Loucy (cell line): ENCODE measurements at regions not wholly inside any gene's neighbourhood (a gene's known extent, or its start where the extent isn't known, plus 50 kb on each side); places are given as distances from the start of the nearest gene placed in this dataset.

Experiments used
- EZH2phosphoT487 ChIP-seq: fragments of 200-600 bp; IDR thresholded peaks from 2 replicates; pipeline ENCODE4 v1.6.1; 2018; ENCODE audit warnings: antibody characterized with exemption, mild to moderate bottlenecking, moderate library complexity, borderline replicate concordance
- TF ChIP-seq, protein P1 (sequence below): fragments of 200-600 bp; sonication (generic); conservative IDR thresholded peaks from 2 replicates; pipeline ENCODE4 v1.5.1; 2014; ENCODE audit warnings: mild to moderate bottlenecking, antibody characterized with exemption, low read length

DNA sequence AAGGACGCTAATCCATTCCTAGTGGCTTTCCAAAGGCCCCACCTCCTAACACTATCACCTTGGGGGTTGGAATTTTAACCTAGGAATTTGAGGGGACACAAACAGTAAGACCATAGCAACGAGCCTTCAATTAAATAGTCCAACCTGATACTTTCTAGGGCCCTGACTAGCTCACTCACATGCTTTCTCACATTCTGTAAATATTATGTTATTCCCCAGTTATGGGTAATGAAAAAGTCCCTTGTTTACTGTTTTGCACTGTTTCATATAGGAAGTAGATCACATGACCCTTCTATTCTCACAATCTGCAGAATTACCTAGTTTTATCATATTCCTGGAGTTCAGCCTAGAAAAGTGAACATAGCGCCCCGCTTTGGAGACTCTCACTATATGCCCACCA, 1212.1 kb upstream of the ACVR2A start:
- TF ChIP-seq, protein P1, sequence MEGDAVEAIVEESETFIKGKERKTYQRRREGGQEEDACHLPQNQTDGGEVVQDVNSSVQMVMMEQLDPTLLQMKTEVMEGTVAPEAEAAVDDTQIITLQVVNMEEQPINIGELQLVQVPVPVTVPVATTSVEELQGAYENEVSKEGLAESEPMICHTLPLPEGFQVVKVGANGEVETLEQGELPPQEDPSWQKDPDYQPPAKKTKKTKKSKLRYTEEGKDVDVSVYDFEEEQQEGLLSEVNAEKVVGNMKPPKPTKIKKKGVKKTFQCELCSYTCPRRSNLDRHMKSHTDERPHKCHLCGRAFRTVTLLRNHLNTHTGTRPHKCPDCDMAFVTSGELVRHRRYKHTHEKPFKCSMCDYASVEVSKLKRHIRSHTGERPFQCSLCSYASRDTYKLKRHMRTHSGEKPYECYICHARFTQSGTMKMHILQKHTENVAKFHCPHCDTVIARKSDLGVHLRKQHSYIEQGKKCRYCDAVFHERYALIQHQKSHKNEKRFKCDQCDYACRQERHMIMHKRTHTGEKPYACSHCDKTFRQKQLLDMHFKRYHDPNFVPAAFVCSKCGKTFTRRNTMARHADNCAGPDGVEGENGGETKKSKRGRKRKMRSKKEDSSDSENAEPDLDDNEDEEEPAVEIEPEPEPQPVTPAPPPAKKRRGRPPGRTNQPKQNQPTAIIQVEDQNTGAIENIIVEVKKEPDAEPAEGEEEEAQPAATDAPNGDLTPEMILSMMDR, result no peak
- no peak for TF ChIP-seq EZH2phosphoT487
